K562 (cell line): ENCODE measurements at regions not wholly inside any gene's neighbourhood (a gene's known extent, or its start where the extent isn't known, plus 50 kb on each side); places are given as distances from the start of the nearest gene placed in this dataset.

Experiments
- ATAC-seq: fragments of 200-7000 bp; cut with Tn5 transposase; 3 replicates; pipeline ENCODE4 v1.9.1; 2020; ENCODE audit warnings: moderate library complexity
- BruUV-seq: library from RNA; stranded (reverse); fragments of 400-500 nt; replicated peaks from 2 replicates; lab custom pipeline; 2021; lab: Mats Ljungman, UMichigan
- CTCF ChIA-PET: fragments of 300-600 bp; formaldehyde crosslinking; extraction: SDS; loops from one replicate; lab custom pipeline; 2021; ENCODE audit warnings: low intra/inter-chr PET ratio; lab: Yijun Ruan, JAX
- POLR2A ChIA-PET: fragments of 300-600, 350-650 bp; sonication (Branson Sonifier 250); formaldehyde crosslinking; extraction: SDS; loops from one replicate; lab custom pipeline; 2021; ENCODE audit warnings: antibody characterized with exemption, inconsistent platforms; lab: Yijun Ruan, JAX
- DNase-seq, 4 experiments: peaks; one replicate each; pipeline versions ENCODE4 v3.0.0 to v3.0.0-alpha.2; 2011 to 2018; ENCODE audit warnings: low spot score in 3 of 4, mixed read lengths in 3 of 4; ENCODE audit errors: extremely low read depth in 1 of 4
- FAIRE-seq: peaks from 2 replicates; lab custom pipeline; 2011; peaks lifted over from hg19 to GRCh38; lab: Jason Lieb, UNC
- H2AFZ ChIP-seq: 2 replicates; pipeline ENCODE4 v1.6.0; 2011; ENCODE audit warnings: low read depth, low read length, control low read depth, inconsistent platforms
- H3K27ac ChIP-seq: fragments of 200-600 bp; 3 replicates; pipeline ENCODE4 v1.8.0; 2011; ENCODE audit warnings: low read depth, mild to moderate bottlenecking, control low read depth, inconsistent platforms, low read length, moderate library complexity, mixed read lengths; ENCODE audit errors: extremely low read depth
- H3K27me3 ChIP-seq, 2 experiments: fragments of 300-600 bp in 1 of 2; 2 replicates in 1 of 2; 3 replicates in 1 of 2; pipeline versions ENCODE4 v1.6.0 to v1.8.0; 2011; ENCODE audit warnings: inconsistent platforms in 2 of 2, low read length in 2 of 2, mild to moderate bottlenecking in 1 of 2, mixed read lengths in 1 of 2, moderate library complexity in 1 of 2; ENCODE audit not compliant: control insufficient read depth in 2 of 2, insufficient read depth in 2 of 2
- H3K36me3 ChIP-seq: fragments of 300-600 bp; 3 replicates; pipeline ENCODE4 v1.8.0; 2011; ENCODE audit warnings: mild to moderate bottlenecking, low read length, inconsistent platforms; ENCODE audit not compliant: control insufficient read depth, insufficient read depth
- H3K4me1 ChIP-seq, 2 experiments: fragments of 200-600 bp in 1 of 2; replicated peaks in 1 of 2; 2 replicates in 1 of 2; 3 replicates in 1 of 2; pipeline versions ENCODE4 v1.5.1 to v1.8.0; 2011; ENCODE audit warnings: inconsistent platforms in 2 of 2, low read length in 2 of 2, mild to moderate bottlenecking in 1 of 2, mixed read lengths in 1 of 2, moderate library complexity in 1 of 2; ENCODE audit not compliant: control insufficient read depth in 2 of 2, insufficient read depth in 2 of 2
- H3K4me2 ChIP-seq: 2 replicates; pipeline ENCODE4 v1.6.1; 2011; ENCODE audit warnings: low read length, control low read depth, inconsistent platforms, mixed read lengths; ENCODE audit not compliant: insufficient read depth
- H3K4me3 ChIP-seq: fragments of 200-600 bp; sonication (generic), shearing (Covaris generic); 2 replicates; pipeline ENCODE4 v1.5.1; 2016; ENCODE audit warnings: control low read depth, inconsistent platforms
- H3K79me2 ChIP-seq: fragments of 200-600 bp; 3 replicates; pipeline ENCODE4 v1.8.0; 2011; ENCODE audit warnings: low read length, inconsistent platforms; ENCODE audit not compliant: control insufficient read depth, insufficient read depth
- H3K9ac ChIP-seq, 2 experiments: 2 replicates each; pipeline versions ENCODE4 v1.6.0 to v1.6.1; 2011; ENCODE audit warnings: low read depth in 2 of 2, low read length in 2 of 2, control low read depth in 1 of 2, inconsistent platforms in 1 of 2, mild to moderate bottlenecking in 1 of 2, mixed read lengths in 1 of 2; ENCODE audit not compliant: insufficient read depth in 1 of 2
- H3K9me1 ChIP-seq: one replicate; pipeline ENCODE4 v1.6.0; 2011; ENCODE audit warnings: inconsistent platforms, mild to moderate bottlenecking, low read length, moderate library complexity; ENCODE audit not compliant: control insufficient read depth, insufficient read depth
- H3K9me3 ChIP-seq: replicated peaks from 2 replicates; pipeline ENCODE4 v1.5.1; 2011; ENCODE audit warnings: low read depth, low read length, inconsistent platforms; ENCODE audit not compliant: control insufficient read depth, insufficient read depth
- H4K20me1 ChIP-seq: replicated peaks from 2 replicates; pipeline ENCODE4 v1.6.1; 2011; ENCODE audit warnings: low read length, inconsistent platforms, mixed read lengths; ENCODE audit not compliant: control insufficient read depth, insufficient read depth
- EZH2 ChIP-seq: IDR thresholded peaks from 2 replicates; pipeline ENCODE4 v1.6.1; 2012; ENCODE audit warnings: low read depth, mild to moderate bottlenecking, inconsistent platforms, low read length, borderline replicate concordance
- MLX ChIP-seq, 2 experiments: fragments of 450-650 bp in 1 of 2; sonication (generic) in 1 of 2; formaldehyde crosslinking; conservative IDR thresholded peaks; 2 replicates each; pipeline versions ENCODE4 v1.4.0 to v1.8.1; 2020 to 2022; ENCODE audit warnings: mild to moderate bottlenecking in 1 of 2, missing genetic modification reagents in 1 of 2
- ZBTB34 ChIP-seq: fragments of 250-450 bp; sonication (Bioruptor Pico); IDR thresholded peaks from 2 replicates; pipeline ENCODE4 v1.8.0; 2021; ENCODE audit warnings: mild to moderate bottlenecking, moderate library complexity
- ZNF507 ChIP-seq: conservative IDR thresholded peaks from 2 replicates; pipeline ENCODE4 v1.6.1; 2017; ENCODE audit warnings: missing genetic modification characterization, missing compliant biosample characterization
- ZNF764 ChIP-seq: fragments of 250-450 bp; sonication (Bioruptor Pico); IDR thresholded peaks from 2 replicates; pipeline ENCODE4 v1.4.0; 2020; ENCODE audit warnings: low read depth, mild to moderate bottlenecking, moderate library complexity
- WGBS: fragments of 100-300 bp; shearing (Covaris generic); methylation state at CpG from one replicate; pipeline ENCODE4 v1.1.6; 2016; ENCODE audit warnings: low coverage, mixed read lengths; ENCODE audit not compliant: insufficient coverage; ENCODE audit errors: missing lambda C conversion rate; 5-methylcytosine and 5-hydroxymethylcytosine counted together
- in situ Hi-C: fragments of 300-500 bp; cut with MboI; formaldehyde crosslinking; loops from 4 replicates; pipeline ENCODE4 v1.15.0; 2018; ENCODE audit warnings: inconsistent platforms, mixed read lengths
- intact Hi-C: fragments of 100-400 bp; cut with micrococcal nuclease; formaldehyde crosslinking; loops from 2 replicates; pipeline ENCODE4 v1.14.2; 2022

GRCh38 chr9:106668534-106668933 lies 194.4 kb upstream of the ZNF462 start:
- no peak for ATAC-seq

More at GRCh38 chr9:106668534-106668933, 194.4 kb upstream of the ZNF462 start:
- in situ Hi-C loops (no loop called here), intact Hi-C loops (no loop called here)
- H3K9ac ChIP-seq = no peak overlapping the region
- H3K79me2 ChIP-seq = no peaks in the 10 kb centered on the region
- BruUV-seq = no TSS peak
- H3K27me3 ChIP-seq = no peaks in the 10 kb centered on the region
- ChIA-PET POLR2A (no interaction called here), CTCF (no interaction called here)
- DNase-seq (no peak), FAIRE-seq (no peak)
- no peaks in the 10 kb centered on the region for H3K9me1 ChIP-seq
- H3K36me3 ChIP-seq = no peaks in the 10 kb centered on the region
- no peak overlapping the region for H3K4me3 ChIP-seq
- no peak overlapping the region for H3K4me2 ChIP-seq
- no peaks in the 10 kb centered on the region for H4K20me1 ChIP-seq
- no peak overlapping the region for H2AFZ ChIP-seq
- no peaks in the 10 kb centered on the region for H3K9me3 ChIP-seq
- WGBS = 0% methylated on average over 1 of the region's 1 CpG
- no peak overlapping the region for H3K27ac ChIP-seq
- TF ChIP-seq ZNF507 (tag) = no peak
- no peak for TF ChIP-seq ZNF764 (CRISPR knock-in tag)
- no peak for TF ChIP-seq MLX (CRISPR knock-in tag; conservative IDR thresholded peaks at IDR 0.05)
- no peak for TF ChIP-seq EZH2
- no peak for TF ChIP-seq ZBTB34 (CRISPR knock-in tag)
- H3K4me1 ChIP-seq = no peaks in the 10 kb centered on the region
